Nephron (organoid): ENCODE measurements at regions not wholly inside any gene's neighbourhood (a gene's known extent, or its start where the extent isn't known, plus 50 kb on each side); places are given as distances from the start of the nearest gene placed in this dataset.
"Not testable (repeated sequence)": the region's sequence is repeated elsewhere in the genome, so short reads cannot be mapped to it uniquely, and the experiment has no call there.

Experiments used
- H3K27ac Mint-ChIP-seq, 3 experiments: 2 replicates each; pipeline ENCODE4 v1.8.0; 2020; ENCODE audit warnings: mixed read lengths in 3 of 3, mild to moderate bottlenecking in 2 of 3, moderate library complexity in 1 of 3
- H3K27me3 Mint-ChIP-seq: 2 replicates; pipeline ENCODE4 v1.8.0; 2021; ENCODE audit warnings: low read depth, mild to moderate bottlenecking, moderate library complexity, mixed read lengths
- H3K36me3 Mint-ChIP-seq: 2 replicates; pipeline ENCODE4 v1.8.0; 2020; ENCODE audit warnings: low read depth, mixed read lengths
- H3K4me1 Mint-ChIP-seq: 2 replicates; pipeline ENCODE4 v1.8.0; 2020; ENCODE audit warnings: mixed read lengths
- H3K4me3 Mint-ChIP-seq, 3 experiments: 2 replicates each; pipeline ENCODE4 v1.8.0; 2020; ENCODE audit warnings: mild to moderate bottlenecking in 3 of 3, mixed read lengths in 3 of 3, moderate library complexity in 2 of 3
- H3K9me3 Mint-ChIP-seq: 2 replicates; pipeline ENCODE4 v1.8.0; 2020; ENCODE audit warnings: mixed read lengths
- TF ChIP-seq, protein P1 (sequence below), 3 experiments: fragments of 200-600 bp; sonication (generic); IDR thresholded peaks; one replicate each; pipeline ENCODE4 v1.5.0; 2021; ENCODE audit warnings: antibody characterized with exemption in 3 of 3; ENCODE audit not compliant: unreplicated experiment in 3 of 3

DNA sequence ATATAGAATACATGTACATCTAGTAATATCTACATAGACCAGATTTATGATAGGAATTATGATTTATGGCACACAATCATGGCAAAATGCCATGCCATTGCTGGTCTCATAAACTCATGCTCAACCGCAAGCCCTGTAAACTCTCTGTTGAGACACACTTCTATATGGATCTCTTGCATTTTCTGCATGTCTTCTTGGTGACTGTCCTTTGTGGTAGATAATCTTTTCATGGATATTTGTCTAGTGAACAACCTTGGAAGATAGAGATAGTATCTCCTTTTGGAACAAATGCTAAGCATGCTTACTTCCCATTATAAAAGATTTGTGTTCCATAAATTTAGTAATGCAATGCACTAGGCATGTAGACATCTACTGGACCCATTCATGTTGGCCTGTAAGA is 328.0 kb downstream of the NAF1 start:
- Mint-ChIP-seq H3K4me3 (no peak overlapping the region), H3K27ac (no peak overlapping the region), H3K9me3 (peaks cover 8% of the 10 kb centered on the region), H3K36me3 (no peaks in the 10 kb centered on the region), H3K27me3 (no peaks in the 10 kb centered on the region), H3K4me1 (peaks cover 25% of the 10 kb centered on the region)
- TF ChIP-seq, protein P1, sequence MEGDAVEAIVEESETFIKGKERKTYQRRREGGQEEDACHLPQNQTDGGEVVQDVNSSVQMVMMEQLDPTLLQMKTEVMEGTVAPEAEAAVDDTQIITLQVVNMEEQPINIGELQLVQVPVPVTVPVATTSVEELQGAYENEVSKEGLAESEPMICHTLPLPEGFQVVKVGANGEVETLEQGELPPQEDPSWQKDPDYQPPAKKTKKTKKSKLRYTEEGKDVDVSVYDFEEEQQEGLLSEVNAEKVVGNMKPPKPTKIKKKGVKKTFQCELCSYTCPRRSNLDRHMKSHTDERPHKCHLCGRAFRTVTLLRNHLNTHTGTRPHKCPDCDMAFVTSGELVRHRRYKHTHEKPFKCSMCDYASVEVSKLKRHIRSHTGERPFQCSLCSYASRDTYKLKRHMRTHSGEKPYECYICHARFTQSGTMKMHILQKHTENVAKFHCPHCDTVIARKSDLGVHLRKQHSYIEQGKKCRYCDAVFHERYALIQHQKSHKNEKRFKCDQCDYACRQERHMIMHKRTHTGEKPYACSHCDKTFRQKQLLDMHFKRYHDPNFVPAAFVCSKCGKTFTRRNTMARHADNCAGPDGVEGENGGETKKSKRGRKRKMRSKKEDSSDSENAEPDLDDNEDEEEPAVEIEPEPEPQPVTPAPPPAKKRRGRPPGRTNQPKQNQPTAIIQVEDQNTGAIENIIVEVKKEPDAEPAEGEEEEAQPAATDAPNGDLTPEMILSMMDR (IDR thresholded peaks at IDR 0.05; ENCODE audit: unreplicated experiment in 3 of 3), result no peak

DNA sequence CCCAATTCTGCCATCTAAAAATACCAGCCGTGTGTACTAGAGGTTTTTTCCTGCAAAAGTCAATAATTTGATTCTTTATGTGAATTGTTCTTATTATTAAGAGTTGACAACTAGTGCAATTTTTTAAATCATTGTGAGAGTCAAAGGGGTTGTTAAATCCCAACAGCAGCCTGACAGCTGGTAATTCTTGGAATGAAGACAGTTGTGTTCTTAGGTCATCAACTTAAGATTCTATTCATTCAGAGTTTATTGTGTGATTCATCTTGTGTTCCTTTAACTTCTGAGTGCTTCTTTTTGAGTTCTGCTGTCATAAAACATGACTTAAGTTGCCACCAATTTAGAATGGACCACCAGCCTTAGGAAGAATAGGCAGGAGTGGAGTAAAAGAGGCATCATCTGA is 329.0 kb downstream of the NAF1 start:
- no peaks in the 10 kb centered on the region for H3K27me3 Mint-ChIP-seq
- H3K4me3 Mint-ChIP-seq, result no peak overlapping the region

DNA sequence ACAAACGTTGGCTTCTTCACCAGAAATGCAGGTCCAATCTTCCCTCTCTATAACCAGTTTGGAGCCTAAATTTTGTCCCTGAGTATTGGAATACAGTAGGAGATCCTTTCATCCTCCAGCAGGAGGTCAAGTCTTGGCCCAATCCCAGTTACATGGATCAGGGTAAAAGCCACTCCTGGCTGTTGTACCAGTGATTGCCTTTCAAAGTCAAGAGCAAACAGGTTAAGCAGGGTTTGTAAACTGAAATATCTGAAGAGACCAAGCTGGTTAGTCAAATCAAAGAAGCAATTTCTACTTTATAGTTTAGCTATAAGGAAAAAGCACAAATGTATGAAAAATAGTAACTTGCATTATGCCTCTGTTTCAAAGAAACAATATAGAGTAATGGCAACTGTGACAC is 329.4 kb downstream of the NAF1 start:
- H3K36me3 Mint-ChIP-seq, result no peaks in the 10 kb centered on the region
- no peak overlapping the region for H3K4me3 Mint-ChIP-seq
- H3K27ac Mint-ChIP-seq, result peak overlapping the region in 1 of 3 experiments; percentile 10
- peaks cover 25% of the 10 kb centered on the region for H3K4me1 Mint-ChIP-seq
- TF ChIP-seq, protein P1 (IDR thresholded peaks at IDR 0.05; ENCODE audit: unreplicated experiment in 3 of 3), result no peak
- H3K9me3 Mint-ChIP-seq, result peaks cover 8% of the 10 kb centered on the region
- H3K27me3 Mint-ChIP-seq, result no peaks in the 10 kb centered on the region

More for the DNA sequence above, 329.0 kb downstream of the NAF1 start:
- Mint-ChIP-seq H3K36me3 (no peaks in the 10 kb centered on the region), H3K4me1 (peaks cover 25% of the 10 kb centered on the region), H3K9me3 (peaks cover 8% of the 10 kb centered on the region), H3K27ac (peak overlapping the region in 1 of 3 experiments; percentile 40)
- TF ChIP-seq, protein P1 (IDR thresholded peaks at IDR 0.05; ENCODE audit: unreplicated experiment in 3 of 3), result no peak

DNA sequence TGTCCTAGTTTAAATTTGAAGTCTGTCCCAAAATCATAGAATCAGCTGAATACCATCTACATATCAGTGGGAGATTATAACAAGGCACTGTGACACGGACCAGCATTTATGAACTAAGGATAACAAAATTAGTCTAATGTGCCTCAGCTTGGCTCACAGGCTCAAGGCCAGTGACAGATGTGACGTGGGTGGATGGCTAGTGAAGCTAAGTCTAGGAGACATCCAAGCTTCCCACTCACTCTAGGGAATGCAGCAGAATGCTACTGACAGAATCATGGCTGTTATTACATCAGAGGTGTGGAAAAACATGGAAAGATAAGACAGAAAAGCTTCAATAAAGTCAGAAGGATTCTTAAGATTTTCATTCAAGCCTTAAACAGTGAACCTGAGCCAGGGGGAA is 329.9 kb downstream of the NAF1 start:
- Mint-ChIP-seq H3K27me3 (no peaks in the 10 kb centered on the region), H3K4me1 (peaks cover 21% of the 10 kb centered on the region), H3K27ac (peak overlapping the region in 1 of 3 experiments; percentile 10), H3K4me3 (peak overlapping the region in 1 of 3 experiments; percentile 1), H3K36me3 (no peaks in the 10 kb centered on the region), H3K9me3 (peaks cover 8% of the 10 kb centered on the region)
- TF ChIP-seq, protein P1 (IDR thresholded peaks at IDR 0.05; ENCODE audit: unreplicated experiment in 3 of 3), result no peak

DNA sequence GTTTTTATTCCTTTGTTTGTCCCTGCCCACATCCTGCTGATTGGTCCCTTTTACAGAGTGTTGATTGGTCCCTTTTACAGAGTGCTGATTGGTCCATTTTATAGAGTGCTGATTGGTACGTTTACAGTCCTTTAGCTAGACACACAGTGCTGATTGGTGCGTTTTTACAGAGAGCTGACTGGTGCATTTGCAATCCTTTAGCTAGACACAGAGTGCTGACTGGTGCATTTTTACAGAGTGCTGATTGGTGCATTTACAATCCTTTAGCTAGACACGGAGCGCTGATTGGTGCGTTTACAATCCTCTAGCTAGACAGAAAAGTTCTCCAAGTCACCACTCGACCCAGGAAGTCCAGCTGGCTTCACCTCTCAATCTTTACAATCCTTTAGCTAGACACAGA is 330.4 kb downstream of the NAF1 start:
- H3K36me3 Mint-ChIP-seq, result not testable (repeated sequence)
- Mint-ChIP-seq H3K4me1 (peaks cover 19% of the 10 kb centered on the region), H3K27ac (peak overlapping the region in 1 of 3 experiments; percentile 10)

DNA sequence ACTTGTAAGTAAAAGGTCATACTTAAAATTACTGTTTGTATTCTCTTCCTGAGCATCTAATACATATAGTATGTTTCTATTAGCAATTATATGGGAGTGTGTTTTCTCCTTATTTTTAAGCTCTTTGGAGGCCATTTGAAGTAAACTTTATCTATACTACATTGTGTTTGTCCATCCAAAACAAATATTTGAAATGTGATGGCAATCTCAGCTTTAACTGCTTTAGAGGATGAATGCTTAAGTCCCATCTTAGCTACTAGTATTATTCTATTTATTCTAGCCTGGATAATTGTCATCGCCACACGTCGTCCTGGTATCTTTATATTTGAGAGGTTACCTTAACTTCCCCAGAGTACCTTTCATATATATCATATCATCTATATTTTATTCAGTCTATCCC is 335.8 kb downstream of the NAF1 start:
- Mint-ChIP-seq H3K9me3 (no peaks in the 10 kb centered on the region), H3K4me3 (no peak overlapping the region), H3K36me3 (no peaks in the 10 kb centered on the region), H3K4me1 (peaks cover 4% of the 10 kb centered on the region), H3K27ac (no peak overlapping the region), H3K27me3 (no peaks in the 10 kb centered on the region)
- TF ChIP-seq, protein P1 (IDR thresholded peaks at IDR 0.05; ENCODE audit: unreplicated experiment in 3 of 3), result no peak

More for the DNA sequence above, 330.4 kb downstream of the NAF1 start:
- not testable (repeated sequence) for H3K4me3 Mint-ChIP-seq, H3K9me3 Mint-ChIP-seq, H3K27me3 Mint-ChIP-seq

DNA sequence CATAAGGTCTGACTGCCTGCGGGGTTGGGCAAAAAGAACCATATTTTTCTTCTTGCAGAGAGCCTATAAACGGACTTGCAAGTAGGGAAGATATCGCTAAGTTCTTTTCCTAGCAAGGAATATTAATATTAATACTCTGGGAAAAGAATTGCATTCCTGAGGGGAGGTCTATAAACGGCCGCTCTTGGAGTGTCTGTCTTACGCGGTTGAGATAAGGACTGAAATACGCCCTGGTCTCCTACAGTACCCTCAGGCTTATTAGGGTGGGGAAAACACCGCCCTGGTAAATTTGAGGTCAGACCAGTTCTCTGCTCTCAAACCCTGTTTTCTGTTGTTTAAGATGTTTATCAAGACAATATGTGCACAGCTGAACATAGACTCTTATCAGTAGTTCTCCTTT is 349.3 kb downstream of the NAF1 start:
- H3K4me1 Mint-ChIP-seq, H3K36me3 Mint-ChIP-seq, H3K4me3 Mint-ChIP-seq, H3K27ac Mint-ChIP-seq, H3K27me3 Mint-ChIP-seq: not testable (repeated sequence)
- H3K9me3 Mint-ChIP-seq, result peaks cover 12% of the 10 kb centered on the region
